Erythroblast (primary cell): ENCODE measurements at regions not wholly inside any gene's neighbourhood (a gene's known extent, or its start where the extent isn't known, plus 50 kb on each side); places are given as distances from the start of the nearest gene placed in this dataset.

ENCODE experiments used
- GATA1 ChIP-seq: IDR thresholded peaks from 2 replicates; pipeline ENCODE4 v1.6.1; 2011; ENCODE audit warnings: low read depth, mild to moderate bottlenecking, control low read depth, low read length, moderate library complexity
- POLR2A ChIP-seq: IDR thresholded peaks from 2 replicates; pipeline ENCODE4 v1.6.1; 2011; ENCODE audit warnings: mild to moderate bottlenecking, low read length

DNA sequence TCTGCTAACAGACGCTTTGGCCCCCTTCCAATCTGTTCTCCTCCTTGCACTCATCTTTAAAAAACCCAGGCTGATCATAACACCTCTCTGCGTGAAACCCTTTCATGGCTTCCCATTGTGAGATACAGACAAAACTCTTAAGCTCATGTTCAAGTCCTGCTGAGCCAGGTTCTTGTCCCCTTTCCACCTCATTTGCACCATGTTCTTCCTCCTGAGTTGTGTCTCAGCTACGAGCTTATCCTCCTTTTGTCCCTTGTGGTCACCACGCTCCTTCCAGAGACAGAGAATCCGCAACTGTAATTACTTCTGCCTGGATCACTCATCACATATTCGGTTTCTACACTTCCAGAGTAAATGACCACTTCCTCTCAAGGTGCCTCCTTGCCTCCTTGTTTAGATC lies 238.8 kb downstream of the ACTR3 start:
- no peak for TF ChIP-seq POLR2A
- TF ChIP-seq GATA1, result no peak
